Activated CD4-positive, alpha-beta T cell treated with anti-CD3 and anti-CD28 coated beads, Interleukin-2, amount 50 U/mL, for 1 hour (primary cell): ENCODE measurements at regions not wholly inside any gene's neighbourhood (a gene's known extent, or its start where the extent isn't known, plus 50 kb on each side); places are given as distances from the start of the nearest gene placed in this dataset.
"Not testable (repeated sequence)": the region's sequence is repeated elsewhere in the genome, so short reads cannot be mapped to it uniquely, and the experiment has no call there.

Experiments used
- DNase-seq: peaks from one replicate; pipeline ENCODE4 v3.0.0-alpha.2; 2020

DNA sequence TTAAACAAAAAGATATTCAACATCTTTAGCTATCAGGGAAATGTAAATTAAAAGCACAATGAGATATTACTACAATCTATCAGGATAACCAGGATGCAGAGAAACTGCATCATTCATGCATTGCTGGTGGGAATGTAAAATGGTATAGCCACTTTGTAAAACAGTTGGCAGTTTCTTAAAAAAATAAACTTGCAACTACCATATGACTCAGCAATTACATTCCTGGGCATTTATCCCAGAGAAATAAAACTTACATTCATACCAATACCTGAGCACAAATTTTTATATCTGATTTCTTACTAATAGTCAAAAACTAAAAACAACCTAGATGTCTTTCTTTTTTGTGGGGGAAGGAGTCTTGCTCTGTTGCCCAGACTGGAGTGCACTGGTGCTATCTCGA is 190.3 kb upstream of the TAB2 start:
- no peak for DNase-seq

DNA sequence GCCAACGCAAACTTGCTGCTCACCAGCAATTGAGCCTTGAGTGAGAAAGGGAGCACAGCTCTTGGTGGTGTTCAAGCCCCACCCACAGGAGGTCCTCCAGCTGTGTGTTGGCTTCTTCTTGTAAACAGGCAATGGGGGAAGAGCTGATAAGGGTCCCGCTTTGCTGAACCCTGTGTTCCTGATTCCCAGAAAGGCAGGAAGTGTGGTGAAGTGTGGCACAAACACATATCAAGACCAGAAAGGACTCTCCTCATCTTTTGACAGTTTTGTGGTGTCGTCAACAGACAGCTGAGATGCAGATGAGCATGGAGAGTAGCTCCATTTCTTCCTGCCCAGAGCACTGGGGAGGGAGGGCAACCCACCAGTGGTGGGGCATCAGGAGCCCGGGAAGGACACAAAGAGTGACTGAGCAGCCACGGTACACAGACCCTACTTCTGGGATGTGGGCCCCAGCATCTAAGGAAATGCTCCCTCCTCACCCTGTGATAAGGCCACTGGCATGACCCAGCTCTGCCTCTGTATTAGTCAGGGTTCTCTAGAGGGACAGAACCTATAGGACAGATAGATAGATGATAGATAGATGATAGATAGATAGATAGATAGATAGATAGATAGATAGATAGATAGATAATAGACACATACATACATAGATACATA is 188.9 kb upstream of the TAB2 start:
- DNase-seq: peak; percentile 18

DNA sequence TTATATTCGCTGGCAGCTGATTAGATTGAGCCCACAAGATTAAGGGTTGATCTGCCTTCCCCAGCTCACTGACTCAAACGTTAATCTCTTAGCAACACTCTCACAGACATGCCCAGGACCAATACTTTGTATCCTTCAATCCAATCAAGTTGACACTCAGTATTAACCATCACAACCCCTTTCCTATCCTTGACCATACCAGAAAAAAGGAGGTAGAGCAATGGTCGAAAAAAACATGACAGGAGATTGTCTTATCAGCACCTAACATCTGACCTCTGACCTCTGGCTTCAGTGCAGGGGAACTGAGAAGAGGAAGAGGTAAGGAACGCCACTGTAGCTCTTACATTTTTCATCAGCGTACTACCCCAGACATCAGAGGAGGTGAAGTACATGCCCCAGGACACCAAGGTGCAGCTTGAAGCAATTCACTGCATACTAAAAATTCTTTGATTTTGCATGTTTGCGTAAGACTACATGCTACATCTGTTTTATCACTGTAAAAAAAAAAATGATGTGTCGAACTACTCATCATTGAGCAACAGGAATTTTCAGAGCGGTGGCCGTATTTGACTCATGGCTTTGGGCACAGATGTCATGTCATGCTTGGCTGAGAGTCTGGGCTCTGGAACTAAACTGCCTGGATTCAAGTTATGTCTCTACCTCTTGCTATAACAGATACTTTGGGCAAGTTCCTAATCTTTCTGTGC is 188.0 kb upstream of the TAB2 start:
- DNase-seq: no peak

DNA sequence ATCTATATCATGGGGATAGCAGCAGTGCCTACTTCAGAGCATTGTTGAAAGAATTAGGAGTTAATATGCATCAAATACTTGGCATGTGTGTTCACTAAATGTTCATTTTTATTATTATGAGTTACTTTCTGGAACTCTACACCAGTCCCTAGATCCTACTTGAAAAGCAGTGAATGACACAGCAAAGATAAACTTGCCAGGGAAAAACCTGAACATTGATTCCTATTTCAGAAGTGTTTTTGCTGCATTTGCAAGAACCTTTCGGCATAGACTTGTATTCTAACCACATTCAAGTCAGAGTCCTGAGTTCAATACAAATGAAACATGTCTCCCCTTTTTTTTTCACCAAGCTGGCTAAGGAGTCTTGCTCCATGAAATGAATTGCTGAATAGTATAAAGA is 187.4 kb upstream of the TAB2 start:
- no peak for DNase-seq

DNA sequence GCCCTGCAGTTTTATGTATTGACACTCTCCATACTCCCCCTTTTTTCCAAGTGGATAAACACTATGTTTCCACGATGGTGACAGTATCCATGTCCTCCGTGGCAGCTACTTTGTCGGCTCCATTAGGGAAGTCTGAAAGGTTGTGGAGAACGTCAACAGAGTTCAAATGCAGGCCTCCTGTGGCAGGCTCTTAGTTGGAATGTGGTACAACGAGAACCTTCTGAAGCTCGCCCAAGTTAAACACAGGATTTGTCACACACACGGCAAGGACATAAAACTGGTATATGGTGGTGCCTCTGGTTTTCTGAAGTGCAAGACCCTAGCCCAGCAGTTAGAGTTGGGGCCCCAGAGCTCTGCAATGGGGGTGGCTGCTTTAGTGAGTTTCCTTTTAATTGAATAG is 187.0 kb upstream of the TAB2 start:
- DNase-seq: no peak

DNA sequence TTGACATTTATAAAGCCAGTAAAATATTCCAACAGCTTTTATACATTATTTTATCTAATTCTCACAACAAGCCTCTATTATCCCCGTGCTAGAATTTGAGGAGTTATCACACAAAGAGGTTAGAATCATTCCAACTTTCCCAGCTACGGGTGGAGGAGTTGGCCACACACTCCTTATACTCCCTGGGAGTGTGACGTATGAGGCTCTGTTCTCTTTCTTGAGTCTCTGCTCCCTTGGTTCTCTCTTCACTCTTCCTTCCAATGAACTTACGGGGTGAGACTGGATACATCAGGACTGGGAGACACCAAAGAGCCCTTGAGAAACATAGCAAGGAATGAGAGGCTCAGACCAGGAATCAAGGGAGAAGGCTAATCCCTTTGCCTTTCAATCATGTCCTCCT is 185.6 kb upstream of the TAB2 start:
- DNase-seq: no peak

DNA sequence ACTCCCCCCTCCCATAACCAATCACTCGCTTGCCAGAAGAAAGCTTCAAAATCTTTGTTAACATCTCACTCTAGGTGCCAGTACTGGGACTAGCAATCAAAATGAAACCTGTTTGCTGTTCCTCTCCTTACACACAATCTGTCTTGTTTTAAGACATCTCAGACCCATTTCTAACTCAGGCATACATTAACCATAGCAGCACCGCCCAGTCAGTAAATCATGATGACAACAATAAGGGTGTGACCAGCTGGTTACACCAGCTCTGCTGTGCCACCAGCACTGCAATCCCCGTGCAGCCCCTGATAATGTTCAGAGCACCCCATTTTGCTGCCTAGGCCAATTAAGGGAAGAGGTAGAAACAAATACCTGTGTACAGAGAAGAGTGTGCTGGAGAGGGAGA is 185.2 kb upstream of the TAB2 start:
- no peak for DNase-seq

DNA sequence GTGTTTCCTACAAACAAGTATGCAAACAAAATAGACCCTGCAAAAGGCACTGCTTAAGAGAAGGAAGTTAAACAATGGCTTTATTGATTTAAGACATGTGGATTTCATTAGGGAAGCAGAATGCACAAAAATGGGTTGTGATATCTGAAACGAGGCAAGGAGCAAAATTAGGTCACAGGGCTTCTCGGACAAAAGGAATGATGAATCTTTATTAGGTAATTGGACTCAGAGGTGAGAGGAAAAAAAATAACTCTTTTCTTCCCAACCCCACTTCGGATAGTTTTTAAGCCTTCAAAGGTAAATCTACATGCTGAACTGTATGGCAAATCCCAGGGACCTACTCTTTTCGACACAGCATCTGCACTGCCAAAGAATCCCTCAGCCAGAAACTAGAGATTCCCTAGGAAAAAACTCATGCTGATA is 183.0 kb upstream of the TAB2 start:
- no peak for DNase-seq

DNA sequence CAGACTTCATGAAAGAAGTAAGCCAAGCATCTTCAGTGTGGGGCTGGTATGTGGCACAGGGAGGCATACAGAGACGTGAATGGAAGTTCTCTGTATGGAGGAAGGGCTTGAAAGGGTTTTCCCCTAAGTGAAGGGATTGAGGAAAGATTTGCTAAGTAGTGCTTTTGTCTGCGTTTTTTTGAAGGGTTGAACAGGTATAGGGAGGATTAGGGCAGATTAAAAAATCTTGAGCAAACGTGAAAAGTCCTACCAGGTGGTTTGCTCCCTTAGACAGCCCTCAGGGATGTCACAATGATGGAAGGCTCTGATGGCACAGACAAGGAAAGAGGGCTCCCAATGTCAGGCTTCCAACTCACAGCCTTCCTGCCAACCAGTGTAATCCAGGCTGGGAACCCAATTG is 181.7 kb upstream of the TAB2 start:
- DNase-seq: no peak

DNA sequence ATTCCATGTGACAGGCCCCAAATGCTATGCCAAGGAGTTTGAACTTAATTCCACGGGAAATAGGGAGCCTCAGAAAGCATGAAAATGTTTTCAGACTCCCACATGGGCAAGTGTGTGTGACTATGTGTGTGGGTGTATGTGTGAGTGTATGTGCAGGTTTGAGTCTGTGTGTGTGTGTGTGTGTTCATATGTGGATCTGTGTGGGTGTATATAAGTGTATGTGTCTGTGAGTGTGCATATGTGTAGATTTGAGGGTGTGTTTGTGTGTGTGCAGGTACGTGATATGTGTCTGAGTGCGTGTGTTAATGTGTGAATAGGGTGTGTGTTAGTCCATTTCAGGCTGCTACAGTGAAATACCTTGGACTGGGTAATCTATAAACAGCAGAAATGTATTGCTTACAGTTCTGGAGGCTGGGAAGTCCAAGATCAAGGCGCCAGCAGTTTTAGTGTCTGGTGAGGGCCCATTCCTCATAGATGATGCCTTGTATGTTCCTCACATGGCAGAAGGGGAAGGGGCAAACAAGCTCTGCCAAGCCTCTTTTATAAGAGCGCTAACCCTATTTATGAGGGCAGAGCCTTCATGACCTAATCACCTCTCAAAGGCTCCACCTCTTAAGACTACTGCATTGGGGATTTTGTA is 181.1 kb upstream of the TAB2 start:
- no peak for DNase-seq

DNA sequence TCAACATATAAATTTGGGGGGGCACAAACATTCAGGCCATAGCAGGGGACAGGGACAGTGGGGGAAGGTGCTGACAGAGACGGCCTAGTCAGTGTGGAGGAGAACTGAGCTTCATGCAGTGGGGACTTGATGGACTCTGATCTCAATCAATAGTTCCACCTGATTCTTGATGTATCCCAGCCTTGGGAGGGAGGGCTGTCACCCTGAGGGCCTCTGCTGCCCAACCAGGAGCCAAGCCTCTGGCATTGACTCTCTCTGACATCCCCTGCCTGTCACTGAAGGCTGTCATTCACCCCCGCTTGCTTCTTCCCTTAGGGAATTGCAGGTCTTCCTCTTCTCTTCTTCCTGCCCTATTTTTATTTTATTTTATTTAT is 180.6 kb upstream of the TAB2 start:
- DNase-seq: no peak

DNA sequence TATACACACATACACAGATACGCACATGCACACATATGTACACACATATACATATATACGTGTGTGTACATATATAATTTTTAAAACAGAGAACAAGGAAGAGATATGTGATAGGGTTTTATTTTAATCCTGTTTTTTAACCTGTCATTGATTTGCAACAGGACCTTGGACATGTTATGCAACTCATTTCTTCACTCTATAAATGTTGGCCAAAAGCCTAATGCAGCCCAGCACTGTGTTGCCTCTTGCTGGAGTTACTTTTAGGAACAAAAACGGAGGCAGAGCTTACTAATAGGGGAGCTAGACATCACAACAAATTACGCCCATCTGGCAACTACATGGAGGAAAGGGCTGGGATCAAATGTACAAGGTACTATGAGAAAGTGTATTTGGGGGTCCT is 179.9 kb upstream of the TAB2 start:
- DNase-seq: no peak

DNA sequence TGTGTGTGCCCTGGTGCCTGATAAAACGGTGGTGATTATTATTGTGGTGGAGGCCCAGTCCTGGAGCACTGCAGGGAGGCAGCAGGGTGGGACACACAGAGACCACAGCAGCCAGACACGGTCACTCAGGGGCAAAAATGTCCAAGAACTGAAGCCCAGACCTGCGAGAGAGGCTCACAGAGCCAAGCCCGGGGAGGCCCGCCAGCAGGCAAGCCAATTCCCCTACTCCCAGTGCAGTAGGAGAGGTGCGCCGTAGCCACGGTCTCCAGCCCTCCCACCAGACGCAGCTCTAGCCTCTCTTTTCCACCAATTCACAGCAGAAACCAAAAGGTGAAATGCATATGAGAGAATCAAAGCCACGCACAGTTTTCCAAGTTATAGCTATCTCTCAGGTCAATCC is 179.4 kb upstream of the TAB2 start:
- DNase-seq: no peak

DNA sequence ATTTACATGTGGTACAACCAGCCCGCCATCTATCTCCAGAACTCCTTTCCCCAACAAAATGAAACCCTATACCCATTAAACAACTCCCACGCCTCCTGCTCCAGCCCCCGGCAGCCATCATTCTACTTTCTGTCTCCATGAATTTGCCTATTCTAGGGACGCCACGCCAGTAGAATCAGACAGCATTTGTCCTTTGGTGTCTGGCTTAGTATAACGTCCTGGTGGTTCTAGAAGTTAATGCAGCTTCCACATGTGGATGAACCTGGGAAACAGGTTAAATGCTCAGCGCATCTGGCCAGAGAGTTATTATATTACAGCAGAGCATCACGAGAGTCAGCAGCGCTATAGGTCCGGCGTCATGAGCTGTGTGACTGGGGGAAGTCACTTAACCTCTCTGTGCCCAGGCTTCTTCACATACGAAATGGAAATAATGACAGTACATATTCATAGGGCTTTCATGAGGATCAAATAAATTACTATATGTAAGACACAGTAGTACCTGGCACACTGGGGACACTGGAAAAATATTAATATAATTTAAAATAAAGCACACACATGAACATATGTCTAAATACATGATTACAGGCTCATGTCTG is 178.7 kb upstream of the TAB2 start:
- no peak for DNase-seq

DNA sequence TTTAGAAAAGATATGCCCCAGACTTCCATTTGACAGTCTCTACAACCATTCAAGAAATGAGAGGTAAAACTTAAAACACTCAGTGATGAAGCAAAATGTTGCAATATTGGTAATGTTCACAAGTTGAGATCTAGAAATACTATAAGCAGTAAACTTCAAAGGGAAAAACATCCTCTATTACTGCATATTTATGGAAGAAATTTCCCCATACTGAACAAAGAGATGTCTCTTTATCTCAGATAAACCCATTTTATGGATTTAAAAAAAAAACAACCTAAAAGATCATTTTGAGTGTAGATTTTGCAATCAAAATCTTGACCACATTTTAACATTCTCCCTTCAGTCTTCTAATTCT is 177.8 kb upstream of the TAB2 start:
- no peak for DNase-seq

DNA sequence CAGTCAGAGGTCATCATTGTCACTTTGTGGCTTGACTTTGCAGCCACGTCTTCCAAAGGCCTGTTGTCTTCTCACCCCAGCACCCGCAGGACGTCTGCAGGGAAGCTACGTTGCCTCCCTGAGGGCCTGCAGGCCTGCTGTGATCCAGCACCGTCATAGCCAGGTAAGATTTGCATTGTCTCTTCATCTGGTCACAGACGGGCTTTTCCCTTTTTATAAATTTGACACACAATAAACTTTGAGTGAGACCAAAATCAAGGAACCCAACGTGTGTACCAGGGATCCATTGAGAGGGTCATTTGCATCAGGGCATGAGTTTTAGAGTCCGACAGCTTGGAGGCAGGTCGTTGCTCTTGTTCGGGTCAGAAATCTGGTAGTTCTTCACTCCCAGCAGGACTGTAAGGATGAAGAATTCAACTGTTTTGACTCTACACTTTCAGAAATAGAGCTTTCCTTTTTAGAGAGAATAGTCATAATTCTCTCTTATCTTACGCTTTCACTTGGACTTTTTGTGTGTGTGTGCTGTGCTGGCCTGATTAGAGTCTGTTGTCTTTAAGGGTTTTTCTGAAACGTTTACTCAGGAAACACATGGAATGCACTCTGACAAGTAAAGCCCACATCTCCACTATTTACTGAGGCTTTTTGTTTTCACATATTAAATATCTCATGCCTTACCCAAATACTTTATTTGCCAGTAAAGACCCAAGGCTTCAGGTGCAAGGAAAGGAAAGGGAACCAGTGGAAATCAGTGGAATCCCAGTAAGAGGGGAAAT is 177.2 kb upstream of the TAB2 start:
- DNase-seq: peak; percentile 48

DNA sequence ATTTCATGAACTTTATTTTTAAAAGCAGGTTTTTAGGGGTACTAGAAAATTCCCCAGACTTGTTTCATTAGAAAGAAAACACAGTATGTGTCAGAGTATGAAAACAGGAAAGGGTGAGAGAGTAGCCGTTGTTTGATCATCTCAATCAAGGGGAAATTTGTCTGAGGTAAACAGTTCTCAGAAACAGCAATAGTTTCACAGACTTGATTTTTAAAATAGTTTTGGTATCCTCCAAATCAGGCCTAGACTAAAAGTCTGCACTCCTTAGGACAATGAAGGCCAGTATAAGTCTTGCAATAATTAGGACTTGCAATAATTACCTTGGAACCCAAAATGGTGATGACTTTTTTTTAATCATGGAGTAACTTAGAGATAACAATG is 176.6 kb upstream of the TAB2 start:
- no peak for DNase-seq

DNA sequence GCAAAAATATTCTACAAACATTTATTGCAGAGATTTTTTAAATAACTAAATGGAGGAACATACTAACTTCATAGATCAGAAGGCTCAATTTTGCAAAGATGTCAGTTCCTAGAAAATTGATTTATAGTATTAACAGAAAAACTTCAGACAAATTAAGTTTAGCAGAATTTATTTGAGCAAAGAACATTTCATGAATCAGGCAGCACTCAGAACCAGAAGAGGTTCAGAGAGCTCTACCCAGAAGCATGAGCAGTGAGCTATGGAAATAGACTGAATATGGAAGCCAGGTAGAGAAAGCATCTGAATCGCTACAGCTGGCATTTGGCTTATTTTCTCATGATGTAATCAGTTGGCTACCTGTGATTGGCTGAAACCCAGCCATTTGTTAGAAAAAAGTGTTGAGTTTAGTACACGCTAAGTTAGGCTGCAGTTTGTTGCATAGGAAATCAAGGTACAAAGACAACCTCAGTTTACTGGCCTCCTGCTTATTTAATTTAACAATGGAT is 174.5 kb upstream of the TAB2 start:
- DNase-seq: no peak

DNA sequence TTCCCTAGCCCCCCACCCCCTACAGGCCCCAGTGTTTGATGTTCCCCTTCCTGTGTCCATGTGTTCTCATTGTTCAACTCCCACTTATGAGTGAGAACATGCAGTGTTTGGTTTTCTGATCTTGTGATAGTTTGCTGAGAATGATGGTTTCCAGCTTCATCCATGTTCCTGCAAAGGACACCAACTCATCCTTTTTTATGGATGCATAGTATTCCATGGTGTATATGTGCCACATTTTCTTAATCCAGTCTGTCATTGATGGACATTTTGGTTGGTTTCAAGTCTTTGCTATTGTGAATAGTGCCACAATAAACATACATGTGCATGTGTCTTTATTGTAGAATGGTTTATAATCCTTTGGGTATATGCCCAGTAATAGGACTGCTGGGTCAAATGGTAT is 171.7 kb upstream of the TAB2 start:
- DNase-seq: not testable (repeated sequence)

DNA sequence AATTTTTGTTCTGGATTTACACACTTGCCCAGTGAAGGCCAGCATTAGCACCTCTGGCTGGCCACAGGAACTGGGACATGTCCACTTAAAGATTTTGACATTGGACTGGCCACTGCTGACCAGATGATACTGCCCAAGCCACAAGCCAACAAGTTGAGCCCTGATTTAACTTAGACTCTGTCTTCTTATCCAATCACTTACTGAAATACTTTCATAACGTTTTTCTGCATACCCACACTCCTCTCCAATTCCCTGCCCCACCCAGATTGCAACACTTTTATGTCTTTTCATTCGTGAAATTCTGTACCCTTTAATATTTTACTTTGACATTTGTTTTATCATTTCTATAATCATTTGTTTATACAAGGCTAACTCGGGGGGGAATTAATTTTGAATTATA is 170.3 kb upstream of the TAB2 start:
- DNase-seq: no peak

DNA sequence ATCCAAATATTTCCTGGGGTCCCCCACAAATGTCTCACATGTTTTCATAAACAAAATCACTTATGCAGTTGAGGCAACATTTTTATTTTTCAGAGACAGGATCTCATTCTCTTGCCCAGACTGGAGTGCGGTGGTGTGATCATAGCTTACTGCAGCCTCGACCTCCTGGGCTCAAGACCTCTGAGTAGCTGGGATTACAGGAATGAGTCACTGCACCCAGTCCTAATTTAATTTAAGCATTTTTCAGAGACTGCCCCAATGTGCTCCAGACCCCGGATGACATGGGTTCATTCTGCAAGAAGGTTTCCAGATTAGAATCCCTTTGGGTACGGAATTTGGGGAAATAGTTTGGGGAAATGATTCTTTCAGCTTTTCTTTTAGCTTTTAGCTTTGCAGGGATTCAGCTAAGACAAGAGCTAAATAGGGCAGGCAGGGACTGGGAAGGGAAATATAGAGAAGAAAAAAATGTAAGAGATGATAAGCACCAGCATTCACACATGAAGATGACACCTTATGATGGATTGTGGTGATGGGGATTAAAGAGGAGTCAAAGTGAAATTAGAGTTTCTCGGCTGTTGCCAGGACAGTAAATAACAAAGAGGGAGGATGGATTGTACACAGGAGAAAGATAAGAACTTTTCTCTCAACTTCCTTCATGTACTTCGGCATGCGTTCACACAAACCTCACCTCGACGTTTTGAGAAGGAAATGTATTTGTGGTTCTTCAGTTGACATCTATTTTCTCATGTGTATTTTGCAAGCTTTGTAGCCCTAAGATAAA is 169.4 kb upstream of the TAB2 start:
- no peak for DNase-seq

DNA sequence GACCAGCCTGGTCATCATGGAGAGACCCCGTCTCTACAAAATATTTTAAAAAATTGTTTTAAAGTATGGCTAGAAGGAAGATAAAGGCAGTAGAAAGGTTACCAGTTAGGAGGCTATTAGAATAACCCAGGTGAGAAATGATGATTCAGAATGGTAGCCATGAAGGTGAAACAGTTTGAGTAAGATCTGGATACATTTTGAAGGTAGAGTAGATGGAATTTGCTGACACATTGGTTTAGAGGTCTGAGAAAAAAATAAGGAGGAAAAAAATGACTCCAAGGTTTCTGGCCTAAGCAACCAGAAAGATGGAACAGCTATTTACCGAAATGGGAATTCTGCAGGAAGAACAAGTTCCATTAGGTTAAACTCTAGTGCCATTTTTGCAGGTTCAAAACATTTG is 167.9 kb upstream of the TAB2 start:
- DNase-seq: no peak

DNA sequence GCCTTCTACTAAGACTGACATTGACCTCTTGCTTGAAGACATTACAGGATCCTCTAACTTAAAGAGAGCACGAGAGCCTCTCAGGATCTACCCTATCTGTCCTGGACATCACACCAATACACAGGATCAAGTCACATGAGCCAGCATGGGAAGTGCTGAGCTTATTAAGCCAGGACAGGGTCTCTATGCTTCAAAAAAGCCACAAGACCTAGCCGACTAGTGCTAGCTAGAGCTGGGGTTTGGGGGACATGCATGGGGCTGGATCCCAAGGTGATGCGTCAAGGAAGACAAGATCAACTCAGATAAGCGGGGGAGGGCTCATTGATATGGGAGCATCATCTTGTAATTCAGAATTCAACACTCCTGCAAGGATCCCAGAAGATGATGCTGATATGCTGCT is 167.2 kb upstream of the TAB2 start:
- DNase-seq: no peak
